C4-2B (cell line): ENCODE measurements at regions not wholly inside any gene's neighbourhood (a gene's known extent, or its start where the extent isn't known, plus 50 kb on each side); places are given as distances from the start of the nearest gene placed in this dataset.

Experiments
- H3K27ac ChIP-seq: fragments of 450-650 bp; 2 replicates; pipeline ENCODE4 v1.5.1; 2017
- CTCF ChIP-seq: fragments of 450-650 bp; conservative IDR thresholded peaks from 2 replicates; pipeline ENCODE4 v1.5.1; 2017; ENCODE audit warnings: mild to moderate bottlenecking
- ZFX ChIP-seq: fragments of 450-650 bp; IDR thresholded peaks from 2 replicates; pipeline ENCODE4 v1.6.1; 2017

- no peak overlapping the region for H3K27ac ChIP-seq
- TF ChIP-seq ZFX (no peak), CTCF (no peak)
Observed at GRCh38 chr15:100765467-100766241, 114.0 kb upstream of the ALDH1A3 start.

GRCh38 chr15:100766243-100767000, 113.2 kb upstream of the ALDH1A3 start:
- TF ChIP-seq ZFX (no peak), CTCF (no peak)
- H3K27ac ChIP-seq: no peak overlapping the region

- TF ChIP-seq CTCF (no peak), ZFX (no peak)
- H3K27ac ChIP-seq: no peak overlapping the region
Observed at GRCh38 chr15:100767001-100767825, 112.4 kb upstream of the ALDH1A3 start.

- TF ChIP-seq ZFX (no peak), CTCF (no peak)
- no peak overlapping the region for H3K27ac ChIP-seq
Observed at GRCh38 chr15:100768501-100768931, 111.1 kb upstream of the ALDH1A3 start.

GRCh38 chr15:100769043-100769974, 110.3 kb upstream of the ALDH1A3 start:
- no peak for TF ChIP-seq CTCF
- TF ChIP-seq ZFX: no peak
- no peak overlapping the region for H3K27ac ChIP-seq

GRCh38 chr15:100769975-100770340, 109.7 kb upstream of the ALDH1A3 start:
- no peak overlapping the region for H3K27ac ChIP-seq
- TF ChIP-seq CTCF (no peak), ZFX (no peak)
